GM12874 (cell line): ENCODE measurements at regions not wholly inside any gene's neighbourhood (a gene's known extent, or its start where the extent isn't known, plus 50 kb on each side); places are given as distances from the start of the nearest gene placed in this dataset.

Source experiments
- CTCF ChIP-seq: IDR thresholded peaks from 2 replicates; pipeline ENCODE4 v1.5.1; 2011; ENCODE audit warnings: low read depth, mild to moderate bottlenecking, control low read depth, low read length, moderate library complexity; ENCODE audit not compliant: insufficient read depth

- no peak for TF ChIP-seq CTCF
Measured at GRCh38 chr13:103184413-103184812, 118.2 kb upstream of the SLC10A2 start.

- no peak for TF ChIP-seq CTCF
Measured at GRCh38 chr13:103178986-103179943, 113.0 kb upstream of the SLC10A2 start.

GRCh38 chr13:103174966-103175365 lies 108.7 kb upstream of the SLC10A2 start:
- no peak for TF ChIP-seq CTCF

GRCh38 chr13:103168901-103169508 lies 102.8 kb upstream of the SLC10A2 start:
- no peak for TF ChIP-seq CTCF

- TF ChIP-seq CTCF, result no peak
Measured at GRCh38 chr13:103164251-103164650, 98.0 kb upstream of the SLC10A2 start.

GRCh38 chr13:103161476-103161875 lies 95.3 kb upstream of the SLC10A2 start:
- no peak for TF ChIP-seq CTCF

- TF ChIP-seq CTCF, result no peak
Measured at GRCh38 chr13:103157434-103158145, 91.4 kb upstream of the SLC10A2 start.
